ENCODE measurements at regions not wholly inside any gene's neighbourhood (a gene's known extent, or its start where the extent isn't known, plus 50 kb on each side); places are given as distances from the start of the nearest gene placed in this dataset.

DNA sequence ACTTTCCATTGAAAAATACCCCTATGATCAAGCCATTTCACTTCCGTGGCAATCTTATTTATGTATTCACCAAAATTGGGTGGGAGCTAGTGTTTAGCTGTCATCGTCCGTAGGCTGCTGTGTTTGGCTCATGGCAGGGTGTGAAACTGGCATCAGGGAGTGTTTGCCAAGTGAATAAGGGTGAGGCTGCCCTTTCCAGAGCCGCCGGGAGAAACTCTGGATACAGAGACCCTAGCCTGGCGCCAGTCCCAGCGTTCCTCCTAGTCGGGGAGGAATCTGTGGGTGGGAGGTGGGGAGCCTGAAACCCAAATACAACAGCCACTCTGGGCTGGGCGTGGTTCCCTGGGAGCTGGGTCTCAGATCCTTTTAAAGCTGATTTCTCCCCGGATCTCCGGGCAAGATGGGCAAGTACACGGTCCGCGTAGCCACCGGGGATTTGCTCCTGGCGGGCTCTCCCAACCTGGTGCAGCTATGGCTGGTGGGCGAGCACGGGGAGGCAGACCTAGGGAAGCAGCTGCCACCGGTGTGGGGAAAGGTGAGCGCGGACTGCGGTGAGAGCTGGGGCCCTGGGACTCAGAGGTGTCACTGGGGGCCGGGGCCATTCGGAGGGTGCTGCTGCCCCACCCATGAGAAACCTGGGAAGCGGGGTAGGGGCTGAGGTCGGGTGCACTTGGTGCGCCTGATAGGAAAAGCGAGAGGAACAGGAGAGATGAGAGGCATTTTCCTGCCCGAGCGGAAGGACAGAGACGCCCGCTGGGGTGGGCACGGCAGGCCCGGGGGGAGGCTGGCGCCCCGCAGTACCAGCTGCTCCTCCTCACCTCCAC, 62.1 kb upstream of the TEKT1 start:
- TF ChIP-seq, protein P1, sequence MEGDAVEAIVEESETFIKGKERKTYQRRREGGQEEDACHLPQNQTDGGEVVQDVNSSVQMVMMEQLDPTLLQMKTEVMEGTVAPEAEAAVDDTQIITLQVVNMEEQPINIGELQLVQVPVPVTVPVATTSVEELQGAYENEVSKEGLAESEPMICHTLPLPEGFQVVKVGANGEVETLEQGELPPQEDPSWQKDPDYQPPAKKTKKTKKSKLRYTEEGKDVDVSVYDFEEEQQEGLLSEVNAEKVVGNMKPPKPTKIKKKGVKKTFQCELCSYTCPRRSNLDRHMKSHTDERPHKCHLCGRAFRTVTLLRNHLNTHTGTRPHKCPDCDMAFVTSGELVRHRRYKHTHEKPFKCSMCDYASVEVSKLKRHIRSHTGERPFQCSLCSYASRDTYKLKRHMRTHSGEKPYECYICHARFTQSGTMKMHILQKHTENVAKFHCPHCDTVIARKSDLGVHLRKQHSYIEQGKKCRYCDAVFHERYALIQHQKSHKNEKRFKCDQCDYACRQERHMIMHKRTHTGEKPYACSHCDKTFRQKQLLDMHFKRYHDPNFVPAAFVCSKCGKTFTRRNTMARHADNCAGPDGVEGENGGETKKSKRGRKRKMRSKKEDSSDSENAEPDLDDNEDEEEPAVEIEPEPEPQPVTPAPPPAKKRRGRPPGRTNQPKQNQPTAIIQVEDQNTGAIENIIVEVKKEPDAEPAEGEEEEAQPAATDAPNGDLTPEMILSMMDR (IDR thresholded peaks at IDR 0.05; ENCODE audit: borderline replicate concordance), result no peak
- Histone ChIP-seq H3K27me3 (ENCODE audit: low read depth) (peaks cover 90% of the 10 kb centered on the region), H3K36me3 (no peaks in the 10 kb centered on the region), H3K27ac (replicated peaks) (no peak overlapping the region), H3K4me3 (peak overlapping the region; percentile 12), H3K4me1 (peaks cover 12% of the 10 kb centered on the region), H3K9me3 (replicated peaks) (peaks cover 5% of the 10 kb centered on the region)
- no peak for DNase-seq
- intact Hi-C loops (cut with micrococcal nuclease), result no loop called here

DNA sequence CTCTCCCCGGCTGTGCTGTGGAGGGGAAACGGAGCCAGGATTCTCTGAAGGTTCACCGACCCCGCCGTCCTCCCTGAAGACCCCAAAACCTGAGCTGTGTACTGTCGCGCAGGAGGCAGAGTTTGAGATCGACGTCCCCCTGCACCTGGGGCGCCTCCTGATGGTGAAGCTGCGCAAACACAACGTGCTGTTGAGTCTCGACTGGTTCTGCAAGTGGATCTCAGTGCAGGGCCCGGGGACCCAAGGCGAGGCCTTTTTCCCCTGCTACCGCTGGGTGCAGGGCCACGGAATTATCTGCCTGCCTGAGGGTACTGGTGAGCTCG, 62.6 kb upstream of the TEKT1 start:
- H3K4me1 ChIP-seq, result peaks cover 12% of the 10 kb centered on the region
- no peaks in the 10 kb centered on the region for H3K9me3 ChIP-seq (replicated peaks)
- DNase-seq, result no peak
- no peaks in the 10 kb centered on the region for H3K36me3 ChIP-seq
- intact Hi-C loops (cut with micrococcal nuclease), result no loop called here
- TF ChIP-seq, protein P1 (IDR thresholded peaks at IDR 0.05; ENCODE audit: borderline replicate concordance), result peak; percentile 35
- peak overlapping the region; percentile 12 for H3K4me3 ChIP-seq
- H3K27me3 ChIP-seq (ENCODE audit: low read depth), result peaks cover 96% of the 10 kb centered on the region
- H3K27ac ChIP-seq (replicated peaks), result no peak overlapping the region

DNA sequence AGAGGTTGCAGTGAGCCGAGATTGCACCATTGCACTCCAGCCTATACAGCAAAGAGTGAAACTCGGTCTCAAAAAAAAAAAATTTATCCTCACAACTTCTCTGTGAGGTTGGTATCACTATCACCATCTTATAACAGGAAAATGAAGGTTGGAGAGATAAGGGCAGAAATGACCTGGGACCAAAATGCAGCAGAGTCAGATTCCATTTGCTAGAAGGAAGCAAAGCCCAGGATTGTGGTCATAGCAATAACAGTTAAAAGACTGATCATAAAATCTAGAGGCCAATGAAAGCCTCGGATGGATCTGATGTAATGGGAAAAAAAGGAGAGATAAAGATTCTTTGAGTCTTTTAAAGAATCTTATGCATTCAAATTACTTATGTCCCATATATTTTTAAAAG, 69.6 kb upstream of the TEKT1 start:
- Histone ChIP-seq H3K4me1 (no peaks in the 10 kb centered on the region), H3K4me3 (no peak overlapping the region), H3K27me3 (ENCODE audit: low read depth) (peaks cover 34% of the 10 kb centered on the region), H3K36me3 (no peaks in the 10 kb centered on the region), H3K27ac (replicated peaks) (no peak overlapping the region), H3K9me3 (replicated peaks) (no peaks in the 10 kb centered on the region)
- intact Hi-C loops (cut with micrococcal nuclease), result no loop called here
- TF ChIP-seq, protein P1 (IDR thresholded peaks at IDR 0.05; ENCODE audit: borderline replicate concordance), result no peak
- DNase-seq, result no peak

DNA sequence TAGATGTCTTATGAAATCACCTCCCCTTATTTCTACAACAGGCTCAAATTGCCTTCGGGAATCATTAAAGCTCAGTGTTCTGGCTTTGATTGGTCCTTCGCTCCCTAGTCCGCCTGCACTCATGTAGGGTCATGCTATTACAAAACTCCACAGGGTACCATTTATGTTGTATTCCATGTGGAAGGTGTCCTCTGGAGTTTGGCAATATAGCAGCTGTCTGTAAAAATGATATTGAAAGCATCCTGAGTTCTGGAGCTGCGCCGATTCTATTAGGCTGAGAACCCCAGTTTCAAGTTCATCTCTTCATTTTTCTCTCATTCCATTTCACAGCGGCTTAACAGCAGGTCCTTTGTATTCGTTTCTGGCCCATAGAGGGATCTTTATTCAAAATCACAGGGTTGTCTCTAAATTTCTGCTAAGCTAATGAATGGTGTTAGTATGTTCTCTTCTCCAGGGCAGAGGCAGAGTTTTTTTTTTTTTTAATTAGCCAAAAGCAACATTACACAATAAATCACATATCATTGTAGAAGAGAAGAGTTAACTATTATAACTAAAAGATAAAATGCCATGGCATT, 71.9 kb upstream of the TEKT1 start:
- no peak for DNase-seq
- H3K36me3 ChIP-seq, result no peaks in the 10 kb centered on the region
- H3K9me3 ChIP-seq (replicated peaks), result no peaks in the 10 kb centered on the region
- H3K27ac ChIP-seq (replicated peaks), result no peak overlapping the region
- TF ChIP-seq, protein P1 (IDR thresholded peaks at IDR 0.05; ENCODE audit: borderline replicate concordance), result no peak
- intact Hi-C loops (cut with micrococcal nuclease), result no loop called here
- H3K4me3 ChIP-seq, result no peak overlapping the region
- H3K27me3 ChIP-seq (ENCODE audit: low read depth), result peaks cover 11% of the 10 kb centered on the region
- no peaks in the 10 kb centered on the region for H3K4me1 ChIP-seq

DNA sequence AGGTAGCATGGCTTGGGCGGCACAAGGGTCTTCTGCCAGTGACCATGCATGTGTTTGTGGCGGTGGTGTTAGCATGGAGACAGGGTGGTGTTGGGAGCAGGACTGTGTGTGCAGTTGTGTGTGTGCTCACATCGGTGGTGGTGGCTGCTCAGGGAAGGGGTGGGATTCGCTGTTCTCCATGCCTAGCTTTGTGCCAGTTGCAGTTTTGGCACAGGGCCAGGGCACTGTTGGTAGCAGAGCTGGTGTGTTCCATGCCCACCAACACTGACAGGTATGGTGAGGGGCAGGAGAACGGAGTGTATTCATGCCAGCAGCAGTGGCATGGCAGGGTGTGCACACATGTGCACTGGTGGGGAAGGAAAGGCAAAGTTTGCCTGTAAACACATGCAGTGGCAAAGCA, 77.3 kb upstream of the TEKT1 start:
- intact Hi-C loops (cut with micrococcal nuclease), result no loop called here
- TF ChIP-seq, protein P1 (IDR thresholded peaks at IDR 0.05; ENCODE audit: borderline replicate concordance), result no peak
- Histone ChIP-seq H3K4me3 (no peak overlapping the region), H3K27ac (replicated peaks) (no peak overlapping the region), H3K36me3 (no peaks in the 10 kb centered on the region), H3K4me1 (peaks cover 5% of the 10 kb centered on the region), H3K27me3 (ENCODE audit: low read depth) (peaks cover 8% of the 10 kb centered on the region), H3K9me3 (replicated peaks) (no peaks in the 10 kb centered on the region)
- DNase-seq, result no peak
